ENCODE measurements at regions not wholly inside any gene's neighbourhood (a gene's known extent, or its start where the extent isn't known, plus 50 kb on each side); places are given as distances from the start of the nearest gene placed in this dataset.

GRCh38 chr4:62644372-62644771, 1444.2 kb downstream of the ADGRL3 start:
- no peaks in the 10 kb centered on the region for H3K79me1 ChIP-seq (ENCODE audit: low read depth in 1 of 2, low read length in 2 of 2)
- H3K23ac ChIP-seq (ENCODE audit: low read depth, low read length): no peak overlapping the region
- intact Hi-C loops (cut with micrococcal nuclease): no loop called here
- H3K27me3 ChIP-seq (ENCODE audit: control insufficient read depth, insufficient read depth, low read length): no peaks in the 10 kb centered on the region
- H3K4ac ChIP-seq (ENCODE audit: low read depth, low read length): no peak overlapping the region
- BruUV-seq (replicated peaks): no TSS peak
- no peaks in the 10 kb centered on the region for H3K9me3 ChIP-seq (ENCODE audit: control insufficient read depth, insufficient read depth, low read length)
- ATAC-seq (ENCODE audit: low read depth) (no peak), DNase-seq (no peak)
- dilution Hi-C loops (cut with HindIII; ENCODE audit: low sequenced_read_pairs, unreplicated experiment): no loop called here
- no peak overlapping the region for H3K18ac ChIP-seq (ENCODE audit: low read depth, low read length)
- no peak overlapping the region for H2BK15ac ChIP-seq (ENCODE audit: low read depth, low read length)
- no peak overlapping the region for H3K4me3 ChIP-seq (ENCODE audit: insufficient read depth, low read depth, low read length)
- no peak overlapping the region for H3K56ac ChIP-seq (ENCODE audit: extremely low read depth, insufficient read depth, low read length)
- H4K5ac ChIP-seq (ENCODE audit: low read depth, low read length): no peak overlapping the region
- WGBS, 2 experiments (ENCODE audit: extremely low coverage in 2 of 2, insufficient read length in 1 of 2): no CpG with 5 or more reads among the region's 3 CpGs
- no peak overlapping the region for H2AFZ ChIP-seq (replicated peaks; ENCODE audit: low read length, poor library complexity)
- H2AK5ac ChIP-seq (ENCODE audit: low read depth, low read length): no peak overlapping the region
- no peak for TF ChIP-seq MAZ (IDR thresholded peaks at IDR 0.05; ENCODE audit: borderline replicate concordance, low read depth, low read length)
- no peak for TF ChIP-seq RFX5 (IDR thresholded peaks at IDR 0.05; ENCODE audit: low read depth, low read length)
- no peak for TF ChIP-seq CHD1 (IDR thresholded peaks at IDR 0.05; ENCODE audit: low read depth, low read length)
- TF ChIP-seq, protein P1, sequence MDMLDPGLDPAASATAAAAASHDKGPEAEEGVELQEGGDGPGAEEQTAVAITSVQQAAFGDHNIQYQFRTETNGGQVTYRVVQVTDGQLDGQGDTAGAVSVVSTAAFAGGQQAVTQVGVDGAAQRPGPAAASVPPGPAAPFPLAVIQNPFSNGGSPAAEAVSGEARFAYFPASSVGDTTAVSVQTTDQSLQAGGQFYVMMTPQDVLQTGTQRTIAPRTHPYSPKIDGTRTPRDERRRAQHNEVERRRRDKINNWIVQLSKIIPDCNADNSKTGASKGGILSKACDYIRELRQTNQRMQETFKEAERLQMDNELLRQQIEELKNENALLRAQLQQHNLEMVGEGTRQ (IDR thresholded peaks at IDR 0.05; ENCODE audit: low read depth, low read length): no peak
- no peak for TF ChIP-seq SMC3 (IDR thresholded peaks at IDR 0.05; ENCODE audit: low read depth, low read length)
- no peak for TF ChIP-seq ELK1 (IDR thresholded peaks at IDR 0.05; ENCODE audit: borderline replicate concordance, low read depth, low read length)
- TF ChIP-seq RCOR1 (IDR thresholded peaks at IDR 0.05; ENCODE audit: insufficient replicate concordance, low read length): no peak
- TF ChIP-seq CTCF (conservative IDR thresholded peaks at IDR 0.05; ENCODE audit: low read depth, low read length): no peak
- TF ChIP-seq FOS (IDR thresholded peaks at IDR 0.05; ENCODE audit: low read depth, low read length): no peak
- no peak for TF ChIP-seq NFE2L2 (IDR thresholded peaks at IDR 0.05; ENCODE audit: low read depth, low read length)
- TF ChIP-seq BHLHE40 (IDR thresholded peaks at IDR 0.05; ENCODE audit: low read depth, low read length): no peak
- TF ChIP-seq MAFK (IDR thresholded peaks at IDR 0.05; ENCODE audit: low read depth, low read length): no peak
- no peak for TF ChIP-seq POLR2A (IDR thresholded peaks at IDR 0.05; ENCODE audit: low read depth, low read length)
- TF ChIP-seq RAD21 (IDR thresholded peaks at IDR 0.05; ENCODE audit: low read length): no peak
- no peak overlapping the region for H2BK20ac ChIP-seq (ENCODE audit: low read depth, low read length)
- no peaks in the 10 kb centered on the region for H3K9me1 ChIP-seq (ENCODE audit: insufficient read depth, low read length)
- no peak overlapping the region for H3K4me2 ChIP-seq (ENCODE audit: low read depth, low read length)
- no peaks in the 10 kb centered on the region for H4K20me1 ChIP-seq (ENCODE audit: insufficient read depth, low read length)
- no peak overlapping the region for H2BK120ac ChIP-seq (ENCODE audit: low read depth, low read length)
- H3K14ac ChIP-seq (replicated peaks; ENCODE audit: low read depth, low read length): no peak overlapping the region
- H3K9ac ChIP-seq (ENCODE audit: low read depth, low read length): no peak overlapping the region
- in situ Hi-C loops (cut with MboI; ENCODE audit: low sequenced_read_pairs): no loop called here
- no peak overlapping the region for H4K8ac ChIP-seq (ENCODE audit: low read depth in 2 of 2, low read length in 2 of 2)
- H3K4me1 ChIP-seq (ENCODE audit: control insufficient read depth, insufficient read depth, low read length): no peaks in the 10 kb centered on the region
- no peaks in the 10 kb centered on the region for H3K36me3 ChIP-seq (ENCODE audit: control insufficient read depth, insufficient read depth, low read length)
- ChIA-PET POLR2A (ENCODE audit: unreplicated experiment) (no interaction called here), CTCF (interaction anchor here (0.7 kb wide), 1 partner anchor 295 kb away, joined by 3 read pairs; no protein-coding TSS in a partner anchor)
- H2BK5ac ChIP-seq (ENCODE audit: low read depth, low read length, poor library complexity, severe bottlenecking): no peak overlapping the region
- no peak overlapping the region for H4K91ac ChIP-seq (ENCODE audit: insufficient read depth, low read depth, low read length)
- H2AK9ac ChIP-seq (replicated peaks; ENCODE audit: low read depth, low read length, poor library complexity): no peak overlapping the region
- H3K27ac ChIP-seq (ENCODE audit: insufficient read depth, low read length): no peak overlapping the region

Data from IMR-90 (cell line).